GM18508 (cell line): ENCODE measurements at regions not wholly inside any gene's neighbourhood (a gene's known extent, or its start where the extent isn't known, plus 50 kb on each side); places are given as distances from the start of the nearest gene placed in this dataset.

Experiments
- ATAC-seq: cut with Tn5 transposase; IDR thresholded peaks from one replicate; pipeline ENCODE4 v1.9.1; 2021; ENCODE audit warnings: moderate number of reproducible peaks; ENCODE audit not compliant: insufficient read depth, unreplicated experiment

DNA sequence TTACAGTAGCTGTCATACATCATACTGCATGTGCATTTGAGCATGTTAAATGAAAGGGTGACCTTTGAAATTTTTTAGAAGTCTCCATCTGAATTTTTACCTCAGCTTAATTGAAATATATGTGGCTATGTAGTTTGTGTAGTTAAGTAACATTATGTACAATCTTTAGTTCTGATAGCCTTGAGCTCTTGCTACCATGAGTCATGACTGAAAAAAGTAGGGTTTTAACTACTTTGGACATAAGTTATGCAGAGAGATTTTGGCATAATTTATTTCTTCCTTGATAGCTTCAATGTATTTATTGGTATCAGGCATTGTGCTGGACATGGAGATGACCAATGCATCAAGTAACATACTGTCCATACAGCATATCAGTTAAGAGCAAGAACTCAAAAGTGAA is 376.5 kb upstream of the ZNF717 start:
- ATAC-seq: no peak

DNA sequence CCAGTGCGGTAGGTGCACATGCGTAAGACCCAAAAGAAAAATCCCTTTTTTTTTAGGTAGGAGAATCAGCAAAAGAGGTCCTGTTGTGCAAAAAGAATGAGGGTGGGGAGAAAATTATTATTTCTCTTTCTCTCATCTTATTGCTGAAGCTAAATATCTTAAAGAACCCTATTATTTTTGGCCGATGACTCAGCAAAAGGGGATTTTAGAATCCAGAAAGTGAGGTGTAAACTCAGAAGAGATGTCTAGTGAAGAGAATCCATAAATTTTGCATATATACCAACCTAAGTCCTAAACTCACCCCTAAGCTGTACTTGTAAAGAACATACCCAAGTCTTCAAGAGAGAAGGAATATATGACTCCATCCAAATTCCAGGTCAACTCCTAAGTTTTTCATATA is 386.3 kb upstream of the ZNF717 start:
- ATAC-seq: no peak

GRCh38 chr3:76177610-76178009 is 392.3 kb upstream of the ZNF717 start:
- no peak for ATAC-seq

GRCh38 chr3:76178412-76178811 is 393.1 kb upstream of the ZNF717 start:
- no peak for ATAC-seq

DNA sequence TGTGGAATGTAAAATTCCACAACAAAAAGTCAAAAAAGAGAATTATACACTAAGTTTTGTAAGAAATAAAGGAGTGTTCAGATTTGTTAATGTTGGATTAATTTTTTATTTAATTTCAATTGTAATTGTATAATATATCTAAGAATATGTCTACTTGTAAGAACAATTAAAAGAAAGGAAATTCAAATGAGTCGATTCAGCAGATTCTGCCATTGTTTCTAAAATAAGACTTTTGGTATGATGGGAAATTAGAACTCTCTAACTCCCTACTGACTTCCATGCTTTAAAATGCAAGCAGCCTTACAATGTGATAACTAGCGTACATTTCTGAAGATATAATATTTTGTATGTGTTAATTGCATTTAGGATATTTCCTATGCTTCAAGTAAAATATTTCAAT is 395.9 kb upstream of the ZNF717 start:
- ATAC-seq: no peak

DNA sequence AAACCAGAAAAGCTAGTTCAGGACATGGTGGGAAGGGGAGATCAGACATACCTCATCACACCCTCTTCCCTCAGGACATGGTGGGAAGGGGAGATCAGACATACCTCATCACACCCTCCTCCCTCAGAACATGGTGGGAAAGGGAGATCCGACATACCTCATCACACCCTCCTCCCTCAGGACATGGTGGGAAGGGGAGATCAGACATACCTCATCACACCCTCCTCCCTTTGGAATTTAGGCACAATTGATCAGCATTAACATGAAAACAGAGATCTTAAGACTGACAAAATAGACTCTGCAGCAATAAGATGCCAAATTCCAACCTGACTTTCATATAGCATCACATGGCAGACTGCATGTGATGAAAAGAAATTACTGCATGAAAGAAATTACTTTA is 412.7 kb upstream of the ZNF717 start:
- no peak for ATAC-seq

DNA sequence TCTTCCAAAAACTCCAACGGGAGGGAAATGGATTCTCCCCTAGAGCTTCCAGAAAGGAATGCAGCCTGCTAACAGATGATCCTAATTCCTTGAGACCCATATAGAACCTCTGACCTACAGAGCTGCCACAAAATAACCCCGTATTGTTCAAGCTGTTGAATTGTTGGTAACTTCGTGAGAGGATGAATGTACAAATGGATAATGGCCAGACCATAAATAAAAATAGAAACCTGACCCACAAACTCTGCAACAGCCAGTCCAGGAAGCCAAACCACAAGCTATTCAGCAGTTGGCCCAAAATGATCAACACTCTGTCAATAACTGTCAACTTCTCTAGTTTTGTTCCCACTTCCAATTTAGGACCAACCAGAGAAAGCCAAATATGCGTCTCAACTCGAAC is 414.0 kb upstream of the ZNF717 start:
- ATAC-seq: no peak

DNA sequence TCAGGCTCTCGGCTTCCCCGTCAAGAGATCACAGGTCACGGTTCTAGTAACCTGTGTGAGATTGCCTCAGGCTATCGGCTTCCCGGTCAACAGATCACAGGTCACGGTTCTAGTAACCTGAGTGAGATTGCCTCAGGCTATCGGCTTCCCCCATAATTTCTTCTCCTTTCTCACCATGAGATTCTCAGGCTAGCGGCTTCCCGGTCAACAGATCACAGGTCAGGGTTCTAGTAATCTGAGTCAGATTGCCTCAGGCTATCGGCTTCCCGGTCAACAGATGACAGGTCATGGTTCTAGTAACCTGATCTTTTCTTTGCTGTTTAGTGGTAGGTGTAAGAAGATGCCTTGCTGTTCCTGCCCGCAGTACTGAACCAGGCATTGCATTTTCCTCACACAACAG is 418.2 kb upstream of the ZNF717 start:
- no peak for ATAC-seq

DNA sequence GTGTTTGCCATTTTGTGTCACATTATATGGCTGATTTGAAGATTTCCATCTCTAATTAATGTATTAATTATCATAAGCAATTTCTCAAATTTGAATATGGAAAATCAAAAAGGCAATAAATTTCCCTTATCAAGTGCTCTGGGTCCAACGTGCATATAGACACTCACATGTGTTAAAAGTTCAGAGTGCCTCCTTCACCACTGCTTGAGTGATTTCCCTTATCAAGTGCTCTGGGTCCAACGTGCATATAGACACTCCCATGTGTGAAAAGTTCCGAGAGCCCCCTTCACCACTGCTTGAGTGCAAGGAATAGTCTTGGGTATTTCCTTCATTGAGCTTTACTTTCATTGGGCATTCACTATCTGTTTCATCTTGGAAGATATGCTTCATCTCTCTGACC is 421.0 kb upstream of the ZNF717 start:
- no peak for ATAC-seq

DNA sequence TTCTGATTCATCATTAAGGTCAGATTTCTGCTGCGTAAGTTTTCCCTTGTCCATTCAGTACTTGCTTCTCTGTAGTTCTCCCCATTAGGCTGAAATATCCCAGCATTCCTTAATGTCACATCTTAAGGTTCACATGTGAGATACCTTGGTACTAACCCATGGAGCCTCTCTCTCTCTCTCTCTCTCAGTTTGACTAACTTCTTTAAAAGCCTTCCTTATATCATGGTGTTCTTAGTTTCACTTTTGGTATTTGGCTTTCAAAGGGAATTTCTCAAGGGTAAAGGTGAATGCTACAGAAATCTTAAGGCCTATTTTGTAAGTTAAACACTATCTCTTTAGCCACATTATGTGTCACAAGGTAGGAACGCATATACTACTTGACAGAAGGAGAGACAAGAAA is 427.3 kb upstream of the ZNF717 start:
- ATAC-seq: no peak

DNA sequence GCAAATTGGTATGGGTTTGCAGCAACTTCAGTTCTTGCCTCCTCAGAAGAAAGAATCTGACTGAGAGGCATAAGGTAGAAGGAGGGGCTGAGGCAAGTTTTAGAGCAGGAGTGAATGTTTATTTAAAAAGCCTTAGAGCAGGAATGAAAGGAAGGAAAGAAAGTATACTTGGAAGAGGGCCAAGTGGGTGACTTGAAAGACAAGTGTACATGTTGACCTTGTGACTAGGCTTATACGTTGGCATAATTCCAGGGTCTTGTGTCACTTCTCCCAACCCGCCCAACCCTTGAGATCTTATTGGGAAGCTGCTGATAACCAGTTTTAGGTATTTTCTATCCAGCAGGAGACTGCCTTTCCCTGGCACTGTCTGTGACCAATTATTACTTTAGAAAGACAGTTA is 436.9 kb upstream of the ZNF717 start:
- no peak for ATAC-seq

GRCh38 chr3:76231258-76231657 is 445.9 kb upstream of the ZNF717 start:
- ATAC-seq: no peak

GRCh38 chr3:76242886-76243753 is 457.8 kb upstream of the ZNF717 start:
- ATAC-seq: no peak

GRCh38 chr3:76245073-76245472 is 459.7 kb upstream of the ZNF717 start:
- no peak for ATAC-seq

DNA sequence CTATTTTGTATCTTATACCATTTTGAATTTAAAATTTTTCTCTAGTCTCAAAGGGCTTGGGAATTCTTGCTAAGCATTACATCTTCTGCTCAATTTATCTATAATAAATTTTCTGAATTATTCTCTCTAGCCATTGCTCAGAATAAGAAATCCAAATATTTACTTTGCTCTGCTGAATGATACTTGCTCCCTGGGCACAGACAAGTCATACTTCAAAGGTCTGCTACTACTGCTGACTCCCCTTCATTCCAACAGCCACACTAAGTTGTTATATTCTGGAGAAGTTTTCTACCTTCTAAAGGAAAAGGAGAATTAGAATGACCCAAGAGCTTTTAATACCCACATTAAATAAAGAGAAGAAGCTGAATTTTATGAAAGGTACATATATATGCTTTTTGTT is 460.3 kb upstream of the ZNF717 start:
- no peak for ATAC-seq

GRCh38 chr3:76264496-76264895 is 479.1 kb upstream of the ZNF717 start:
- no peak for ATAC-seq

DNA sequence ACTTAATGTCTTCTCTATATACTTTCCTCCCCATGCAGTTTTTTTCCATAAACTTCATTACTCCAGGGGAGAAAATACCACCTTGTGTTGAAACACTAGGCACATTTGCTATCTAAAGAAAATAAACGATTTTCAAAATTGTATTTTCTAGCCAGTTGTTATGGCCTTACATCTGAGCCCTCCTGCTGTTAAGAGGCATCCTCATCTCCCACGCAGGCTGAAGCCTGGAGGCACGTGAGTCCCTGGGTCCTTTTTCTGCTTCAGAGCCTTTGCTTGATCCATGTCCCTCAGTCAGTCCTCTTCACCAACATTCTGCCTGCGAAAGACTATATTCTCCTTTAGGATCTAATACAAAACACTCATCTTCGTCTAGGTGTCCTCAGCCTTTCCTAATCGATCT is 479.6 kb upstream of the ZNF717 start:
- ATAC-seq: no peak

GRCh38 chr3:76266511-76266910 is 481.2 kb upstream of the ZNF717 start:
- ATAC-seq: no peak

DNA sequence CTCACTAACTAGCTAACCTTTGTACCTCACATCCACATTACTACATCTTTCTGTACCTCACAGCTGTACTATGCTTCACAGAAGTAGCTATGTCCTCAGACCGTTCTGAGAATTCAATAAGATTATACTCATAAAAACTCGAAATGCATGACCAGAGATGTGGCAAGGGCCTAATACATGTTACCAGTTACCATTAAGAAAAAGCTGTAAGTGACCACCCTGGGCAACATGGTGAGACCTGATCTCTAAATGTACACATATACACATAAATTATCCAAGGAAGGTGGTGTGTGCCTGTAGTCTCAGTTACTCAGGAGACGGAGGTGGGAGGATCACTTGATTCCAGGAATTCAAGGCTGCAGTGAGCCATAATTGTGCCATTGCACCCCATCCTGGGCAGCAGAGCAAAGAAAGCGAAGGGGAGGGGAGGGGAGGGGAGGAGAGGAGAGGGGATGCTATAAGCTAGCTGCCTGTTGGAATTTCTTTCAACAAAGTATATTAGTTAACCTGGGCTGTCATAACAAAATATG is 482.6 kb upstream of the ZNF717 start:
- no peak for ATAC-seq

DNA sequence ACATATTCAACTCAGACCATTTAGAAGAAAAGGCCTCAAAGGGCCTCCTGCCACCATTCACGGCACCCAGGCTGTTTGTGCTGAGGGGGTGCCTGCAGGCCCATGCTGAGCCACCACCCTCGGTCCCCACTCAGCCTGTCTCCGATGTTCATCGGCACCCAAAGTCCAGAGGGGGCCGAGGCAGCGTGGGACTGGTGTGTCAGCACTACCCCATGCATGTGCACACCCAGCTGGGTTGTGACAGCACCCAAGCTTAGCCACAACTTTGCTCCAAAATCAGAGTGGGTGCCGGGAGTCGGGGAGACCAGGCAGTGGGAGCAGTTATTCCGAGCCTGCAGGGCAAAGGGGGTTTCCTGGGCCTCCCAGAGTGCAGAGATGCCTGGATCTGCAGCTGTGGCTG is 508.5 kb upstream of the ZNF717 start:
- no peak for ATAC-seq

DNA sequence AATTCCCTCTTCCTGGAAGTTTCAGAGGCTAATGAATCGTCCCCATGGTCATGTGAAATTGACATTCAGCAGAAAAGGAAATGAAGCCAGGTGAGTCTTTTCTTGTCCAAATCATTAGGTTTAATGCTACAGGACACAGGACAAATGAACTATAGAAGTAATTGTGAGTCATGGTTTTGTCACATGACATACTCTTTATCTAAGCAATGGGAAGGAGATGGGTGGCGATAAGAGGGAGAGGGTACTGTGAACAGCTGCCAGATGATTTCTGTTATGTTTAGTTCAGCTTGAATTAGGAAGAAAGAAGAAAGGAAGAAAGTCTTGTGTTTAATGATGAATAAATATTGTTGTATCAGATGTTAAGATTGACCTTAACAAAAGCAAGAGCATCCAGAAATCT is 515.4 kb upstream of the ZNF717 start:
- ATAC-seq: no peak

DNA sequence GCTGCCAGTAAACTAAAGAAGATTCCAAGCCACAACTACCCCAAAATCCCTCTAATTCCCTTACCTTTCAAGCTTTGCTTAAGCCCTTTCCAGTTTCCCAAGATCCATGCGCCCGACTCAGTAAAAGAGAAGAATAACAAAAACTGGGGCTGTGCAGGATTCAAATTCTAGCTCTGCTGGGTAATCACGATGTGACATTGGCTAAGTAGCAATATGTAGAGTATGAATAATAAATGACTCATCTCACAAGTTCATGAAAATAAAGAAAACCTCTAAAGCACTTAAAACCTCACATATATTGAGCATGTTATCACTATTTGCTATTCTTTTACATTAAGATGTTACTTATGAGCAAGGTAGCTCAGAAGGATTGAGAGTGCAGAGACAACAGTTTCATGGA is 522.2 kb upstream of the ZNF717 start:
- ATAC-seq: no peak
